ENCODE measurements at regions not wholly inside any gene's neighbourhood (a gene's known extent, or its start where the extent isn't known, plus 50 kb on each side); places are given as distances from the start of the nearest gene placed in this dataset.

GRCh38 chr2:184524551-184525382 is 73.6 kb upstream of the ZNF804A start:
- H3K27me3 Mint-ChIP-seq = no peaks in the 10 kb centered on the region
- H3K9me3 Mint-ChIP-seq = no peaks in the 10 kb centered on the region
- no peak overlapping the region for H3K27ac Mint-ChIP-seq
- no peak overlapping the region for H3K4me3 Mint-ChIP-seq
- H3K4me1 Mint-ChIP-seq (ENCODE audit: unreplicated experiment) = no peaks in the 10 kb centered on the region
- no peaks in the 10 kb centered on the region for H3K36me3 Mint-ChIP-seq
- DNase-seq (ENCODE audit: extremely low spot score, unreplicated experiment) = no peak
- TF ChIP-seq, protein P1, sequence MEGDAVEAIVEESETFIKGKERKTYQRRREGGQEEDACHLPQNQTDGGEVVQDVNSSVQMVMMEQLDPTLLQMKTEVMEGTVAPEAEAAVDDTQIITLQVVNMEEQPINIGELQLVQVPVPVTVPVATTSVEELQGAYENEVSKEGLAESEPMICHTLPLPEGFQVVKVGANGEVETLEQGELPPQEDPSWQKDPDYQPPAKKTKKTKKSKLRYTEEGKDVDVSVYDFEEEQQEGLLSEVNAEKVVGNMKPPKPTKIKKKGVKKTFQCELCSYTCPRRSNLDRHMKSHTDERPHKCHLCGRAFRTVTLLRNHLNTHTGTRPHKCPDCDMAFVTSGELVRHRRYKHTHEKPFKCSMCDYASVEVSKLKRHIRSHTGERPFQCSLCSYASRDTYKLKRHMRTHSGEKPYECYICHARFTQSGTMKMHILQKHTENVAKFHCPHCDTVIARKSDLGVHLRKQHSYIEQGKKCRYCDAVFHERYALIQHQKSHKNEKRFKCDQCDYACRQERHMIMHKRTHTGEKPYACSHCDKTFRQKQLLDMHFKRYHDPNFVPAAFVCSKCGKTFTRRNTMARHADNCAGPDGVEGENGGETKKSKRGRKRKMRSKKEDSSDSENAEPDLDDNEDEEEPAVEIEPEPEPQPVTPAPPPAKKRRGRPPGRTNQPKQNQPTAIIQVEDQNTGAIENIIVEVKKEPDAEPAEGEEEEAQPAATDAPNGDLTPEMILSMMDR (conservative IDR thresholded peaks at IDR 0.05) = no peak

DNA sequence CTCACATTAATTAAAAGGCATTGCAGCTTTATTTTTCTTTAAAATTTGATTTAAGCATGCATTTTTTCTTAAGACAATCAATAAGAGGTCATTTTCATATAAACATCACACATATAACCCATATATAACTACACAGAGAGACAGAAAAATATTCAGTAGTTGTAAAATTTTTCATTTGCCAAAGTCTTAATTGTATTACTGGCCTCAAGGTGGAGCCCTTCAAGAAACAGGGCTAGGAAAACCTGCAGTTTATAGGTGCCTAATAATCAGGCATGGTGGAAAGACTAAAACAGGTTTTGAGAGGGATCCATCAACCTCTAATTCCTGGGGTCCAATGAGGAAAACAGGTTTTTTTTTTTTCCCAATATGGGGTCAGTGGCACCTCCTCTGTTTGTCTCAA is 71.3 kb upstream of the ZNF804A start:
- no peaks in the 10 kb centered on the region for H3K36me3 Mint-ChIP-seq
- H3K4me1 Mint-ChIP-seq (ENCODE audit: unreplicated experiment) = no peaks in the 10 kb centered on the region
- no peaks in the 10 kb centered on the region for H3K9me3 Mint-ChIP-seq

GRCh38 chr2:184528119-184528518 is 70.2 kb upstream of the ZNF804A start:
- no peaks in the 10 kb centered on the region for H3K27me3 Mint-ChIP-seq
- H3K4me3 Mint-ChIP-seq = no peak overlapping the region
- no peaks in the 10 kb centered on the region for H3K4me1 Mint-ChIP-seq (ENCODE audit: unreplicated experiment)
- no peak overlapping the region for H3K27ac Mint-ChIP-seq
- no peaks in the 10 kb centered on the region for H3K9me3 Mint-ChIP-seq
- TF ChIP-seq, protein P1 (conservative IDR thresholded peaks at IDR 0.05) = no peak
- no peaks in the 10 kb centered on the region for H3K36me3 Mint-ChIP-seq
- no peak for DNase-seq (ENCODE audit: extremely low spot score, unreplicated experiment)

More for the DNA sequence above, 71.3 kb upstream of the ZNF804A start:
- no peaks in the 10 kb centered on the region for H3K27me3 Mint-ChIP-seq
- no peak for DNase-seq (ENCODE audit: extremely low spot score, unreplicated experiment)
- H3K4me3 Mint-ChIP-seq = no peak overlapping the region
- H3K27ac Mint-ChIP-seq = no peak overlapping the region
- TF ChIP-seq, protein P1 (conservative IDR thresholded peaks at IDR 0.05) = peak; percentile 19

DNA sequence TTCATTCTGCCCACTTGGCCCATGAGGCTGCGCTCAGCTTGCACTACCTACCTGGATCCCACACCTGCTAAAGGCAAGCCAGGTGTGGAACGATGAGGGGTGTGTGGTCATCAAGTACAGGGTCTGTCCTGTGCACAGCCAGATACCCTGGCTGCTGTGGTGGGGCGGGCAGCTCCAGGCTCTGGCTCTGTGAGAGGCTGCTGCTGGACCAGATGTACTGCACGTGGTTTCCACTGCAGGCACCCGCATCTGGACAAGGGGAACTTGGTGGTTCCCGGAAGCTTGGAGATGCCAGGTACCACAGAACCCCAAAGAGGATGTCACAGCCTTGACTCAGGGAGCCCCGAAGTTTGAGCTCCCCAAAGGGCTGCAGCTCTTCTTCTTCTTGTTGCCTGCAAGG is 68.1 kb upstream of the ZNF804A start:
- no peaks in the 10 kb centered on the region for H3K4me1 Mint-ChIP-seq (ENCODE audit: unreplicated experiment)
- H3K4me3 Mint-ChIP-seq = no peak overlapping the region
- TF ChIP-seq, protein P1 (conservative IDR thresholded peaks at IDR 0.05) = no peak
- H3K27me3 Mint-ChIP-seq = no peaks in the 10 kb centered on the region
- no peak for DNase-seq (ENCODE audit: extremely low spot score, unreplicated experiment)
- H3K9me3 Mint-ChIP-seq = no peaks in the 10 kb centered on the region
- H3K36me3 Mint-ChIP-seq = no peaks in the 10 kb centered on the region
- H3K27ac Mint-ChIP-seq = no peak overlapping the region

DNA sequence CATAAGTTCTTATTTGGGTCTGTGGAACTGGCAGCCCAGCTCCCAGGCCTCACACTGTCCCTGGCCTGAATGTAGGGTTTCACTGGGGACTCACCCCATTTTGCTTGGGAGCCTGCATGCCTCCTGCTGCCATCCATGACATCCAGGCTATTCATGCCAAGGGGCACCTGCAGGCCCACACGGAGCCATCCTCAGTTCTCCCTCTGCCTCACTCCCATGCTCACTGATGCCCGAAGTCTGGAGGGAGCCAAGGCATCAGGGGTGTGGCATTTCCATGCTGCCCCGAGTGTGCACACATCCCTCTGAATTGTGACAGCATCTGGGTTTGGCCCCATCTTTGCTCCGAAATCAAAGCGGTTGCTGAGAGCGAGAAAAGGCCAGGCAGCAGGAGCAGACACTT is 67.4 kb upstream of the ZNF804A start:
- Mint-ChIP-seq H3K9me3 (no peaks in the 10 kb centered on the region), H3K4me3 (no peak overlapping the region), H3K4me1 (ENCODE audit: unreplicated experiment) (no peaks in the 10 kb centered on the region), H3K36me3 (no peaks in the 10 kb centered on the region), H3K27me3 (no peaks in the 10 kb centered on the region), H3K27ac (no peak overlapping the region)
- DNase-seq (ENCODE audit: extremely low spot score, unreplicated experiment) = no peak
- TF ChIP-seq, protein P1 (conservative IDR thresholded peaks at IDR 0.05) = no peak

Measured in type B pancreatic cell (in vitro differentiated cells).